Peyer's patch (tissue), 4 donors: ENCODE measurements at regions not wholly inside any gene's neighbourhood (a gene's known extent, or its start where the extent isn't known, plus 50 kb on each side); places are given as distances from the start of the nearest gene placed in this dataset.
A peak's percentile ranks its signal among the peaks of the same experiment; 100 is the strongest.

Source experiments
- DNase-seq, 3 donors: peaks; one replicate each; pipeline ENCODE4 v3.0.0-alpha.2; 2017 to 2019
- H3K27ac ChIP-seq, 4 donors: fragments of 200-600 bp; sonication (generic); one replicate each; pipeline ENCODE4 v1.5.1; 2016 to 2019
- H3K27me3 ChIP-seq, 2 donors: fragments of 200-600 bp; sonication (generic); one replicate each; pipeline ENCODE4 v1.5.1; 2019
- H3K36me3 ChIP-seq, 3 donors: fragments of 200-600 bp; sonication (generic); one replicate each; pipeline ENCODE4 v1.5.1; 2016 to 2019
- H3K4me1 ChIP-seq, 4 donors: fragments of 200-600 bp; sonication (generic); one replicate each; pipeline ENCODE4 v1.5.1; 2016 to 2019
- H3K4me3 ChIP-seq, 4 donors: fragments of 200-600 bp; sonication (generic); 1 replicate in 3 of 4; 2 replicates in 1 of 4; pipeline ENCODE4 v1.5.1; 2016 to 2019; ENCODE audit warnings: mild to moderate bottlenecking in 1 of 4
- H3K9me3 ChIP-seq, 4 donors: fragments of 200-600 bp; sonication (generic); one replicate each; pipeline ENCODE4 v1.5.1; 2016 to 2019; ENCODE audit warnings: mild to moderate bottlenecking in 1 of 4
- POLR2A ChIP-seq, 2 donors: fragments of 450-650 bp; IDR thresholded peaks; one replicate each; pipeline ENCODE4 v1.5.1; 2017; ENCODE audit warnings: antibody characterized with exemption in 2 of 2, mild to moderate bottlenecking in 2 of 2, moderate library complexity in 2 of 2
- TF ChIP-seq, protein P1 (sequence below), 6 experiments: fragments of 450-650 bp in 4 of 6; fragments of 200-600 bp in 2 of 6; sonication (generic) in 1 of 6; IDR thresholded peaks; one replicate each; pipeline ENCODE4 v1.5.1; 2017 to 2019; ENCODE audit warnings: antibody characterized with exemption in 6 of 6, mild to moderate bottlenecking in 3 of 6, moderate library complexity in 1 of 6

GRCh38 chr13:73479351-73479750 lies 420.5 kb downstream of the KLF5 start:
- H3K4me1 ChIP-seq = no peaks in the 10 kb centered on the region
- H3K27ac ChIP-seq = no peak overlapping the region
- no peak overlapping the region for H3K4me3 ChIP-seq
- H3K9me3 ChIP-seq = no peaks in the 10 kb centered on the region
- TF ChIP-seq, protein P1, sequence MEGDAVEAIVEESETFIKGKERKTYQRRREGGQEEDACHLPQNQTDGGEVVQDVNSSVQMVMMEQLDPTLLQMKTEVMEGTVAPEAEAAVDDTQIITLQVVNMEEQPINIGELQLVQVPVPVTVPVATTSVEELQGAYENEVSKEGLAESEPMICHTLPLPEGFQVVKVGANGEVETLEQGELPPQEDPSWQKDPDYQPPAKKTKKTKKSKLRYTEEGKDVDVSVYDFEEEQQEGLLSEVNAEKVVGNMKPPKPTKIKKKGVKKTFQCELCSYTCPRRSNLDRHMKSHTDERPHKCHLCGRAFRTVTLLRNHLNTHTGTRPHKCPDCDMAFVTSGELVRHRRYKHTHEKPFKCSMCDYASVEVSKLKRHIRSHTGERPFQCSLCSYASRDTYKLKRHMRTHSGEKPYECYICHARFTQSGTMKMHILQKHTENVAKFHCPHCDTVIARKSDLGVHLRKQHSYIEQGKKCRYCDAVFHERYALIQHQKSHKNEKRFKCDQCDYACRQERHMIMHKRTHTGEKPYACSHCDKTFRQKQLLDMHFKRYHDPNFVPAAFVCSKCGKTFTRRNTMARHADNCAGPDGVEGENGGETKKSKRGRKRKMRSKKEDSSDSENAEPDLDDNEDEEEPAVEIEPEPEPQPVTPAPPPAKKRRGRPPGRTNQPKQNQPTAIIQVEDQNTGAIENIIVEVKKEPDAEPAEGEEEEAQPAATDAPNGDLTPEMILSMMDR (IDR thresholded peaks at IDR 0.05) = no peak
- TF ChIP-seq POLR2A (IDR thresholded peaks at IDR 0.05) = no peak
- DNase-seq = no peak
- no peaks in the 10 kb centered on the region for H3K36me3 ChIP-seq
- no peaks in the 10 kb centered on the region for H3K27me3 ChIP-seq

DNA sequence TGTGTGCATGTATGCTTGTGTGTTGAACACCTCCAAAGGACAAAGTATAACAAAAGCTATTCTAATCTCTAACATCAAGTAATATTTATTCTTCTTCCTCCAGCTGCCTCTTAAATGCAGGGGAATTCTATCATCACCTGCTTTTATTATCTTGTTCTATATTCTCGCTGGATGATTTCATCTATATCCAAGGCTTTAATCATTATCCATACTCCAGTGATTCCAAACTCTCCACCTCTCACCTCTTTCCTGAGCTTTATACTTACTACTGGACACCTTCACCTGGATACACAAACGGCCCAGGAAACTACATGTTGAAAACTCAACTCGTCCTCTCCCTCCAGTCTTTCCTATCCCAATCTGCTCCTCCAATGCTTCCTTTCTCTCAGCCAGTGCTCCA lies 418.6 kb downstream of the KLF5 start:
- TF ChIP-seq, protein P1 (IDR thresholded peaks at IDR 0.05) = no peak
- TF ChIP-seq POLR2A (IDR thresholded peaks at IDR 0.05) = no peak
- DNase-seq = no peak
- H3K36me3 ChIP-seq = no peaks in the 10 kb centered on the region
- H3K9me3 ChIP-seq = no peaks in the 10 kb centered on the region
- no peak overlapping the region for H3K27ac ChIP-seq
- no peak overlapping the region for H3K4me3 ChIP-seq
- no peaks in the 10 kb centered on the region for H3K4me1 ChIP-seq
- no peaks in the 10 kb centered on the region for H3K27me3 ChIP-seq

DNA sequence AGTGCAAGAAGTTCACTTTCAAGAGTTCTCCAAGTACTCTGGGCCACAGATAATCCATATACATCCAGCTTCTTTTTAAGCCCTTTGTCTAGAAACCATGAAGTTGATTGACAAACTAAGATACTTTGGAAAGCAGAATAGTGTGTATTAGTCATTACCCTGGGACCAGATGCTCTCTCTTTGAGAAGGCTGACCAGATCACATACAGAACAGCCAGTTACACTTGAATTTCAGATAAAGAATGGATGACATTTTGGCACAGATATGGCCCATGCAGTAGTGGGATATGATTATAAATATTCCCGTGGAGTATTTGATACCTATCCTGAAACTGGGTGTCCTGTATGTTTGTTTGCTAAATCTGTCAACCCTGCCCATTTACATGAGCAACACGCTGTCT lies 414.2 kb downstream of the KLF5 start:
- no peak overlapping the region for H3K27ac ChIP-seq
- DNase-seq = no peak
- no peak for TF ChIP-seq POLR2A (IDR thresholded peaks at IDR 0.05)
- TF ChIP-seq, protein P1 (IDR thresholded peaks at IDR 0.05) = no peak
- no peak overlapping the region for H3K4me3 ChIP-seq
- no peaks in the 10 kb centered on the region for H3K36me3 ChIP-seq
- H3K9me3 ChIP-seq = no peaks in the 10 kb centered on the region
- no peaks in the 10 kb centered on the region for H3K4me1 ChIP-seq
- H3K27me3 ChIP-seq = no peaks in the 10 kb centered on the region

DNA sequence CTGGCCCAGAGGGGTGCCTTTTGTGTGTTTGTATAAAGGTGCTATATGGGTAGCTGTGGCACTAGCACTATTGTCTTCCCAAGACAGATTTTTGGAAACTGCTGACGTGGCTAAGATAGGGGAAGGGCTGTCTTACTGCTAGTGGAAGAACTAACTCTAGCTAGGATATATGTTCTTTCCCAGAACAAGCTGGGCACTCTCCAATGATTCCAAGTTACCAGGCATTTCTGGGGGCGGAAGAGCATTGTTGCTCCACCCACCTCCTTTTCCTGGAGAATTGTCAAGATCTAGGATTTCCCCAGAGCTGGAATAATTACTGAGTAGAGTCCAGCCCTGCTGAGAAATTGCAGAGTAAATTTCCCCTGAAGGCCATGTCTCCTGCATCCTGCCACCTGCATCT lies 408.3 kb downstream of the KLF5 start:
- H3K27ac ChIP-seq = peak overlapping the region in 1 of 4 donors; percentile 88
- H3K4me3 ChIP-seq = no peak overlapping the region
- no peak for TF ChIP-seq POLR2A (IDR thresholded peaks at IDR 0.05)
- TF ChIP-seq, protein P1 (IDR thresholded peaks at IDR 0.05) = no peak
- no peaks in the 10 kb centered on the region for H3K9me3 ChIP-seq
- peaks cover 0 to 9% (median 4%) of the 10 kb centered on the region in 4 donors for H3K4me1 ChIP-seq
- H3K36me3 ChIP-seq = no peaks in the 10 kb centered on the region
- H3K27me3 ChIP-seq = no peaks in the 10 kb centered on the region
- no peak for DNase-seq

GRCh38 chr13:73466561-73466960 lies 407.8 kb downstream of the KLF5 start:
- Histone ChIP-seq H3K4me3 (no peak overlapping the region), H3K27me3 (no peaks in the 10 kb centered on the region), H3K9me3 (no peaks in the 10 kb centered on the region), H3K4me1 (peaks cover 0 to 9% (median 4%) of the 10 kb centered on the region in 4 donors), H3K27ac (peak overlapping the region in 3 of 4 donors; percentile 70 to 88 (median 83)), H3K36me3 (no peaks in the 10 kb centered on the region)
- TF ChIP-seq, protein P1 (IDR thresholded peaks at IDR 0.05) = no peak
- no peak for TF ChIP-seq POLR2A (IDR thresholded peaks at IDR 0.05)
- DNase-seq = no peak

- TF ChIP-seq, protein P1 (IDR thresholded peaks at IDR 0.05) = peak in 3 of 6 experiments; percentile 61 to 65 (median 62)
- TF ChIP-seq POLR2A (IDR thresholded peaks at IDR 0.05) = peak in 1 of 2 donors; percentile 32
- no peak for DNase-seq
- H3K27ac ChIP-seq = peak overlapping the region in 3 of 4 donors; percentile 70 to 88 (median 83)
These were observed 406.8 kb downstream of the KLF5 start for GRCh38 chr13:73465617-73465971.

More at GRCh38 chr13:73465617-73465971, 406.8 kb downstream of the KLF5 start:
- no peaks in the 10 kb centered on the region for H3K9me3 ChIP-seq
- no peak overlapping the region for H3K4me3 ChIP-seq
- H3K27me3 ChIP-seq = no peaks in the 10 kb centered on the region
- H3K4me1 ChIP-seq = peaks cover 0 to 9% (median 4%) of the 10 kb centered on the region in 4 donors
- no peaks in the 10 kb centered on the region for H3K36me3 ChIP-seq
